AG04450 (cell line): ENCODE measurements at regions not wholly inside any gene's neighbourhood (a gene's known extent, or its start where the extent isn't known, plus 50 kb on each side); places are given as distances from the start of the nearest gene placed in this dataset.

Source experiments
- CTCF ChIA-PET: fragments of 300-600, 350-600 bp; formaldehyde crosslinking; extraction: SDS; loops from one replicate; lab custom pipeline; 2022; ENCODE audit warnings: antibody characterized with exemption, inconsistent platforms; lab: Charles Lee
- POLR2A ChIA-PET: fragments of 350-600 bp; formaldehyde crosslinking; extraction: SDS; loops from one replicate; lab custom pipeline; 2021; ENCODE audit warnings: antibody characterized with exemption, inconsistent platforms; lab: Yijun Ruan, JAX
- DNase-seq: peaks from one replicate; pipeline ENCODE4 v3.0.0-alpha.2; 2011; ENCODE audit warnings: low read depth, low spot score
- H3K27ac ChIP-seq: one replicate; pipeline ENCODE4 v1.5.1; 2012; ENCODE audit warnings: low read depth, low read length, control low read depth
- H3K27me3 ChIP-seq: one replicate; pipeline ENCODE4 v1.6.0; 2012; ENCODE audit warnings: low read length; ENCODE audit not compliant: control insufficient read depth, insufficient read depth
- H3K4me3 ChIP-seq: 2 replicates; pipeline ENCODE4 v1.5.1; 2011; ENCODE audit warnings: mild to moderate bottlenecking, low read depth, low read length, control low read depth
- H3K9me3 ChIP-seq: 2 replicates; pipeline ENCODE4 v1.5.1; 2012; ENCODE audit warnings: low read length; ENCODE audit not compliant: control insufficient read depth, insufficient read depth
- TF ChIP-seq, protein P1 (sequence below): IDR thresholded peaks from 2 replicates; pipeline ENCODE4 v1.5.1; 2011; ENCODE audit warnings: low read depth, low read length, control low read depth, inconsistent platforms

GRCh38 chr16:82259731-82260130 is 89.7 kb upstream of the MPHOSPH6 start:
- Histone ChIP-seq H3K27ac (no peak overlapping the region), H3K4me3 (no peak overlapping the region), H3K27me3 (peaks cover 4% of the 10 kb centered on the region), H3K9me3 (no peaks in the 10 kb centered on the region)
- POLR2A ChIA-PET: no interaction called here
- CTCF ChIA-PET: no interaction called here
- TF ChIP-seq, protein P1, sequence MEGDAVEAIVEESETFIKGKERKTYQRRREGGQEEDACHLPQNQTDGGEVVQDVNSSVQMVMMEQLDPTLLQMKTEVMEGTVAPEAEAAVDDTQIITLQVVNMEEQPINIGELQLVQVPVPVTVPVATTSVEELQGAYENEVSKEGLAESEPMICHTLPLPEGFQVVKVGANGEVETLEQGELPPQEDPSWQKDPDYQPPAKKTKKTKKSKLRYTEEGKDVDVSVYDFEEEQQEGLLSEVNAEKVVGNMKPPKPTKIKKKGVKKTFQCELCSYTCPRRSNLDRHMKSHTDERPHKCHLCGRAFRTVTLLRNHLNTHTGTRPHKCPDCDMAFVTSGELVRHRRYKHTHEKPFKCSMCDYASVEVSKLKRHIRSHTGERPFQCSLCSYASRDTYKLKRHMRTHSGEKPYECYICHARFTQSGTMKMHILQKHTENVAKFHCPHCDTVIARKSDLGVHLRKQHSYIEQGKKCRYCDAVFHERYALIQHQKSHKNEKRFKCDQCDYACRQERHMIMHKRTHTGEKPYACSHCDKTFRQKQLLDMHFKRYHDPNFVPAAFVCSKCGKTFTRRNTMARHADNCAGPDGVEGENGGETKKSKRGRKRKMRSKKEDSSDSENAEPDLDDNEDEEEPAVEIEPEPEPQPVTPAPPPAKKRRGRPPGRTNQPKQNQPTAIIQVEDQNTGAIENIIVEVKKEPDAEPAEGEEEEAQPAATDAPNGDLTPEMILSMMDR: no peak
- DNase-seq: no peak

DNA sequence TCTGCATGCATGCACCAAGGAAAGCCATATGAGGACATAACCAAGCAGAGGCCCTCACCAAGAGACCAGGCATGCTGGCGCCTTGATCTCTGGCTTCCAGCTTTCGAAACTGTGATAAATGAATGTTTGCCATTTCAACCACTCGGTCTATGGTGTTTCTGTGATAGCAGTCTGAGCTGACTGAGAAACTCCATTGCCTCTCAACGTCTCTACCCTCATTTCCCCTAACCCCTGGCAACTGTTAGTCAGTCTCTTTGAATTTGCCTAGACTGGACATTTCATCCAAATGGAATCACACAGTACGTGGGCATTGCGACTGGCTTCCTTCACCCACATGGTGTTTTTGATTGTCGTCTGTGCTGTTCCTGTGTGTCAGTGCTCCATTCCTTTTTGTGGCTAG is 88.0 kb upstream of the MPHOSPH6 start:
- H3K27ac ChIP-seq: no peak overlapping the region
- peaks cover 3% of the 10 kb centered on the region for H3K27me3 ChIP-seq
- DNase-seq: no peak
- ChIA-PET POLR2A (no interaction called here), CTCF (no interaction called here)
- TF ChIP-seq, protein P1: no peak
- H3K4me3 ChIP-seq: no peak overlapping the region
- no peaks in the 10 kb centered on the region for H3K9me3 ChIP-seq

DNA sequence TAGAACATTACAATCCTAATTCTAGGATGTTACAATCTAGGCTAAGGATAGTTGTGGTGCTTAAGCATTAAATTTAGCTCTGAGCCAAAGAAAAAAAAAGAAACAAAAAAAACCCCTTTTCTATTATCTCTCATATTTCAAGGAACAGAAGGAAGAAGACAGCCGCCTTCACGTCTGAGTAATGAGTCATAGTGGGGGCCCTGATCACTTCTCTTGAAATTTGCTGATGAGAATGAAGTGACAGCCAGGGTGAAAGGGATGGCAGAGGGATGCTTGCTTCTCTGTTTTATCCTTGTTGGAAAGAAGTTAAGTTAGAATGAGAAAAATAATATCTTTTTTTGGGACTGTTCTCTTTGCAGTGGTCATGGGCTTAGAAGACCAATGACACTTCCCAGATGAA is 82.6 kb upstream of the MPHOSPH6 start:
- H3K9me3 ChIP-seq: no peaks in the 10 kb centered on the region
- no peak overlapping the region for H3K27ac ChIP-seq
- no peak for DNase-seq
- H3K4me3 ChIP-seq: no peak overlapping the region
- POLR2A ChIA-PET: no interaction called here
- H3K27me3 ChIP-seq: peaks cover 3% of the 10 kb centered on the region
- TF ChIP-seq, protein P1: no peak
- CTCF ChIA-PET: no interaction called here

DNA sequence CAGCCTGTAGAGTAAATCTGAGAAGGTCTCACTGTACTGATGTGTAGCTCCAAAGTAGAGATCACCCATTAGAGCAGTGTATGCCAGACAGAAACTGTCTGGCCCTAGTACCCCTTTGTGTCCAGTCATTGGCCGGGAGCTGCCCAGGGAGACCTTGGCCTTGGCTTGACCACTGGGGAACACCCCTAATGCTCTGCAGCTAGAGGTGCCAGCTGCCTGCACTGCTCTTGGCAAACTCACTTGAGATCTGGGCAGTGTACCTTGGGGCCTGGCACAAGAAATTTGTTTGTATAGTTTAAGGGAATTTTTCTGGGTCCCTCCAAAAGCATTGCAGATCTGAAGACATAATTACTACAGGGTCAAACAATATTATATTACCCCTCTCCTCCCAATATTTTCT is 78.7 kb upstream of the MPHOSPH6 start:
- ChIA-PET POLR2A (no interaction called here), CTCF (interaction anchor here (0.6 to 1.6 kb wide), 2 partner anchors 15 to 23 kb away, joined by 3 to 7 read pairs; no protein-coding TSS in a partner anchor)
- Histone ChIP-seq H3K4me3 (no peak overlapping the region), H3K9me3 (no peaks in the 10 kb centered on the region), H3K27ac (no peak overlapping the region), H3K27me3 (no peaks in the 10 kb centered on the region)
- DNase-seq: no peak
- TF ChIP-seq, protein P1: no peak

DNA sequence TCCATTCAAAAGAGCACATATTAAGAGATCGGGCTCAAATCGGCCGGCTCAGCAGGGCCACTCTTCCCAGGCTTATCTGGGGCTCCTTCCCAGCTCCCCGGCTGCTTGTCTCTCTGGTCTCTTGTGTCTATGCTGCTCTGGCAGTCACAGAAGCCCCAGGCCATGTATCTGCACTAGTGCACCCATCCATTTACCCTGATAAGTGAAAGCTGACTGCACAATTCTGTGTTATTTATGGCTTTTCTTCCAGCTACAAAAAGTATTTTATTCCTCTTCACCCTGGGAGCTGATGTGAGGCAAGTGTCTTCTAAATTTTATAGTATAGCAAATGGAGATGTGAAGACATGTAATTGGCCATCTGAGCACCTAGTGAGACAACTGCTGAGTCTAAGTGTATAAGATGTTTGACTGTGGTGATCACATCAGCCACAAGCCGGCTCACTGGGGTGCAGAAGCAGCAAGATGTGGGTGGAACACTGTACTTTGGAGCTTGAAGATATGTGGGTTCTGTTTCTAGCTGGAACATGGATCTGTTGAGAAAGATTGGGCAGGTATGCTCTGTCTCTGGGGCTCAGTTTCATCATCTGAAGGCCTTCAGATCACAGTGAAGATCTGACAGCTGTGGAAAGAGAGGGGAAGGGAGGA is 78.1 kb upstream of the MPHOSPH6 start:
- TF ChIP-seq, protein P1: no peak
- CTCF ChIA-PET: interaction anchor here (0.6 to 1.6 kb wide), 2 partner anchors 15 to 23 kb away, joined by 3 to 7 read pairs; no protein-coding TSS in a partner anchor
- Histone ChIP-seq H3K4me3 (no peak overlapping the region), H3K27me3 (no peaks in the 10 kb centered on the region), H3K9me3 (no peaks in the 10 kb centered on the region), H3K27ac (no peak overlapping the region)
- POLR2A ChIA-PET: no interaction called here
- DNase-seq: no peak
